ENCODE measurements at regions not wholly inside any gene's neighbourhood (a gene's known extent, or its start where the extent isn't known, plus 50 kb on each side); places are given as distances from the start of the nearest gene placed in this dataset.

DNA sequence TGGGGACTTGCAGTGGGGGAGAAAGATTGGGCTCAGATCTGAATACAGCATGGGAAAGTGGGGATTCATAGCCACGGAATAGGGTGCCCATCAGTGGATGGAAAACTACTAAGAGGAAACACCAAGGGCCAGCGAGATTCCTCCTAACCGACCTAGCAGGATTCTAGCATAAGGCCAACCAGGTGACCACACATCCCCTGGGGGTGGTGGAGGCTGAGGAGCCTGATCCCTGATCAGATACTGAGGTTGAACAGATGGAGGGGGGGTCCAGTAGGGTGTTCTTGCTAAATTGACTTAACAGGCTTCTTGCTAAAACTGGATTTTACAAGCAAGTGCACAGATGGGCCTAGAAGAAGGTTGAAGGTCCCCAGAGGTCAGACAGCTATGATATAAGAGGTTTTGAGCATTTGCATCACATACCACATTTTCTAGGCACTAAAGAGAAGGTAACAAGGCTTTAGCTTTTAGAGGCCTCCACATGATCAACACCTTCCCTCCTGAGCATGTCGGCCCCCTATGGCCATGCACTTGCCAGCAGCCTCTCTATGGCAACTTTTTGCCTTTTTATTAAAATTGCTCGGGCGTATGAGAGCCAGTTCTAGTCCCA lies 69.1 kb upstream of the PUDP start:
- DNase-seq = no peak

DNA sequence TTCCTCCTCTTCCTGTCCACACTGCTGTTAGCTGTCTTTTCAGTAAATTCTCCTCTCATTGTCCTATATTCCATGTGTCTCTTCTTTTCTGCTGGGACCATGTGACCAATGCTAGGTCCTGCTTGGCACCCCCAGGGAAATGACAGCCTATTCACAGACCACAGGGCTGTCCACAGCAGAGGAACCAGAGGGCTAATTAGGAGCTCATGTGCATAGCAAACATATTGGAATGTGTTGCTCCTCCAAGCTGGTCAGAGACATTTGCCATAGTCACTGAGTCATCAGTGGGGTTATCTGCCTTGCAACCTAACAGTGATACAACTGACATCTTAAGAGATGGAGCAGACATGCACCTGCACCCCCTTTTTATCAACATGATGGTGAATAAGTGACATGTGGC lies 67.9 kb upstream of the PUDP start:
- DNase-seq = no peak

DNA sequence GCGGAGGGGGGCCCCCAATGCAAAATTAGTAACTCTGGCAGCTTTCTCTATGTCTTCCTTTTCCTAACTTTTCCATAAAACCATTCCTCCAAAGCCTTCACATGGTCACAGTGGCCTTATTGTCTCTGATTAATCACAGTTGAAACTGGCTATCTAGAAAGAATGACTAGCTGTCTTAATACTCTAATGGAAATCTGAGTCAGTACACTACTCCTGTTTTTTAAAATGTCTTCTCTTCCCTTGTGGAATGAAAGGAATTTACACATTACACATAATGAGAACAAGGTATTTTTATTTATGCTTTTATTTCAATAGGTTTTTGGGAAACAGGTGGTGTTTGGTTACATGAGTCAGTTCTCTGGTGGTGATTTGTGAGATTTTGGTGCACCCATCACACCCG lies 66.3 kb upstream of the PUDP start:
- DNase-seq = no peak

DNA sequence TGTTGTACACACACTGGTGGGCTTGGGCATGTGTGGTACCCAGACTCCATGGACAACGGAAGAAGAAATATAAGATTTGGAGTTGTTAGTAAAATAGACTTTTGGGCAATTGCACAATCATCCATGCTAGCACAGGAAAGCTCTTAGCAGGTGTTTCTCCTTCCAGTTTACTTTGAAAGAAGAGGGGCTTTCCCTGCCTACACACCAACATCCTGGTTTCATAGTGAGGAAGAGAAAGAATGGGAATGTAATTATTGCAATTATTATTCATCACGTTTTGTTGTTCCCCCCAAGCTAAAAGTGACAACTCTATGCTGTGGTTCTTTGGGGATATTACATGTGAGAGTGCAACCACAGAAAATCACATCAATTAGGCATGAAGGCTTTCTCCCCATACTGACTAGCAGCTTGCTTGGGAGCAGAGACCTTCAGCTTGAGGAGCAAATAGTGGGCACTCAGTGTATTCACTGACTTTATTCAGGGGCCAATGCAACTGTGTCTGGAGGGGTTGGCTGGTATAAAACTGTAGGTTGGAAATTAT lies 57.2 kb upstream of the PUDP start:
- DNase-seq = no peak

DNA sequence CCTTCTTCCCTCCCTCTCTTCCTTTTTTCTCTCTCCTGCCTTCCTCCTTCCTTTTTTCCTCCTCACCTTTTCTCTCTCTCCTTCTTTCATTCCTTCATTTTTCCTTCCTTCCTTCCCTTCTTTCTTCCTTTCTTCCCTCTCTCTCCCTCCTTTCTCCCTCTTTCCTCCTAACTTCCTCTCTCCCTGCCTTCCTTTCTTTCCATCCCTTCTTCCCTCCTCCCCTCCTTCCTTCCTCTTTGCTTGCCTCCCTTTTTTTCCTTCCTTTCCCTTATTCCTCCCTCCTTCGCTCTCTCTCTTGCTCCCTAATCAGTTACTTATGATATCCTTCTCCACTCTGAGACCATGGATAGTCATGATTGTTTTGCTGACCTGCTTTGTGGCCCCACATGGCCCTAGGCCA lies 56.7 kb upstream of the PUDP start:
- DNase-seq = no peak

DNA sequence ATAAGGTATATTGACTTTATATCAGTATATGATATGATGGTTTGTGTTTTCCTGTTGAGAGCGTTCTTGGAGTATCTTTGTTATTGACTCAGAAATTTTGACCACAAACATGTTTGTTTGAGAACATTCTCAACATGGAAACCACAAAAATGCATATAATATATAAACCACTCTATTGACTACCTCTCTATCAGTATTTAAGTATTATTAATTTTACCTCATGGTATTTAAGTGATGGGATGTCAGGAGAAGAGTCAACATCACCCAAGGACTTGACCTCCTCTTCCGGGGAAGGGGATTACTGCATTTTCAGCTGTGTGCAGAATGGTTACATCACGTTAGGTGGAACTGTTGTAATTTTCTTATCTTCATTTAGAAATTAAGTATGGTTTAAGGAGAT lies 54.3 kb upstream of the PUDP start:
- no peak for DNase-seq

DNA sequence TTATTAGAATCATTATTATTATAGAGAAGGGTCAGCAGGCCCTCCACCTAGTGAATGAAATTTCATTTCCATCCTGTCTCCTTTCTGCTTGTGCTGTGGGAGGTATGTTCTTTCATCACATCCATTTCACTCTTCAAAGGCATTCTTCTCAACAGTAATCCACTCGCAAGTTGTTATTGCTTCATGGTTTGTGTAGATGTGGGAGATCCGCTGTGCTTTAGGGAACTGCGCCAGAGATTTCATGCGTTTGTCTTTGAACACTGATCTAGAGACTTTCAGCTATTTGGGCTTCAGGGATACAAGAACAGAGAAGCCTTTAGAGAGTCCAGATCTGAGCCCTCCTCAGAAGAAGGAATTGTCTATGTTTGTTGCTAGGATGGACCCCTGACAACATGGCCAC lies 53.5 kb upstream of the PUDP start:
- no peak for DNase-seq

DNA sequence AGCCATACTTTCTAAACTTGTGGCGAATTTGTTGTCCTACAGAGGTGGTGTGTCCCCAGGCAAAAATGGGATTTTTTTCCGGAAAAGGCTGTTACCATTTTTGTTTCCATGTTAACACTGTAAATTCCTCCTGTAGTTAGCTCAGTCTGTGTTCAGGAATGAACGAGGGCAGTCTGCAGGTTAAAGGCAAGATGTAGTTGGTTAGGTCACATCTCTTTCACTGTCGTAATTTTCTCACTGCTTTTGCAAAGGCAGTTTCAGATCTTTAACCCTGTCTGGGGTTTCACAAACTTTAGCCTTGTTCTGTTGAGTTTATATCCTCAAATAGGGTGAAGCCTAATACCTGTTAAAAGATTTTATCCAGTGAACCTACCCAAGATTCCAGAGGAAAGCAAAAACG lies 50.5 kb upstream of the PUDP start:
- no peak for DNase-seq

Data from GDM1 (cell line).